WERI-Rb-1 (cell line): ENCODE measurements at regions not wholly inside any gene's neighbourhood (a gene's known extent, or its start where the extent isn't known, plus 50 kb on each side); places are given as distances from the start of the nearest gene placed in this dataset.

Experiments
- DNase-seq: peaks from one replicate; pipeline ENCODE4 v3.0.0-alpha.2; 2020
- H3K27ac ChIP-seq: fragments of 250-450 bp; sonication (Bioruptor Pico); 2 replicates; pipeline ENCODE4 v1.5.1; 2020; ENCODE audit warnings: mild to moderate bottlenecking, moderate library complexity
- H3K27me3 ChIP-seq: fragments of 250-450 bp; sonication (Bioruptor Pico); 2 replicates; pipeline ENCODE4 v1.5.1; 2021; ENCODE audit warnings: mild to moderate bottlenecking, low read depth, moderate library complexity; ENCODE audit not compliant: insufficient read depth, severe bottlenecking
- H3K36me3 ChIP-seq: fragments of 250-450 bp; sonication (Bioruptor Pico); 2 replicates; pipeline ENCODE4 v1.5.1; 2020; ENCODE audit warnings: mild to moderate bottlenecking, moderate library complexity
- H3K4me3 ChIP-seq: 2 replicates; pipeline ENCODE4 v1.5.1; 2011; ENCODE audit warnings: low read depth, mild to moderate bottlenecking, control low read depth, low read length
- H3K9me3 ChIP-seq: fragments of 250-450 bp; sonication (Bioruptor Pico); 2 replicates; pipeline ENCODE4 v1.5.1; 2021; ENCODE audit warnings: mild to moderate bottlenecking, moderate library complexity; ENCODE audit not compliant: severe bottlenecking
- CTCF ChIP-seq: IDR thresholded peaks from 2 replicates; pipeline ENCODE4 v1.5.1; 2011; ENCODE audit warnings: low read depth, mild to moderate bottlenecking, control low read depth, inconsistent platforms, low read length

GRCh38 chr13:78383071-78383484, 220.3 kb downstream of the POU4F1 start:
- Histone ChIP-seq H3K9me3 (no peaks in the 10 kb centered on the region), H3K4me3 (no peak overlapping the region), H3K27ac (no peak overlapping the region), H3K36me3 (no peaks in the 10 kb centered on the region), H3K27me3 (no peaks in the 10 kb centered on the region)
- TF ChIP-seq CTCF: no peak
- DNase-seq: no peak

GRCh38 chr13:78382491-78382890, 220.9 kb downstream of the POU4F1 start:
- peak; percentile 19 for DNase-seq

GRCh38 chr13:78376822-78377221, 226.5 kb downstream of the POU4F1 start:
- no peaks in the 10 kb centered on the region for H3K36me3 ChIP-seq
- no peaks in the 10 kb centered on the region for H3K27me3 ChIP-seq
- H3K27ac ChIP-seq: no peak overlapping the region
- no peak for TF ChIP-seq CTCF
- H3K9me3 ChIP-seq: no peaks in the 10 kb centered on the region
- H3K4me3 ChIP-seq: no peak overlapping the region
- DNase-seq: no peak

More at GRCh38 chr13:78382491-78382890, 220.9 kb downstream of the POU4F1 start:
- no peak overlapping the region for H3K27ac ChIP-seq
- no peak for TF ChIP-seq CTCF
- H3K4me3 ChIP-seq: no peak overlapping the region
- H3K27me3 ChIP-seq: no peaks in the 10 kb centered on the region
- H3K36me3 ChIP-seq: no peaks in the 10 kb centered on the region
- H3K9me3 ChIP-seq: no peaks in the 10 kb centered on the region

- no peak for TF ChIP-seq CTCF
- Histone ChIP-seq H3K4me3 (no peak overlapping the region), H3K36me3 (no peaks in the 10 kb centered on the region), H3K27ac (no peak overlapping the region), H3K27me3 (no peaks in the 10 kb centered on the region), H3K9me3 (no peaks in the 10 kb centered on the region)
- DNase-seq: no peak
Observed at GRCh38 chr13:78376033-78376432, 227.3 kb downstream of the POU4F1 start.

- DNase-seq: no peak
- Histone ChIP-seq H3K9me3 (no peaks in the 10 kb centered on the region), H3K27me3 (no peaks in the 10 kb centered on the region), H3K36me3 (no peaks in the 10 kb centered on the region), H3K27ac (no peak overlapping the region), H3K4me3 (no peak overlapping the region)
- no peak for TF ChIP-seq CTCF
Observed at GRCh38 chr13:78372581-78372980, 230.8 kb downstream of the POU4F1 start.

- Histone ChIP-seq H3K27me3 (no peaks in the 10 kb centered on the region), H3K27ac (no peak overlapping the region), H3K9me3 (no peaks in the 10 kb centered on the region), H3K36me3 (no peaks in the 10 kb centered on the region), H3K4me3 (no peak overlapping the region)
- TF ChIP-seq CTCF: no peak
- DNase-seq: no peak
Observed at GRCh38 chr13:78370231-78370630, 233.1 kb downstream of the POU4F1 start.
